GM18867 (cell line): ENCODE measurements at regions not wholly inside any gene's neighbourhood (a gene's known extent, or its start where the extent isn't known, plus 50 kb on each side); places are given as distances from the start of the nearest gene placed in this dataset.
"Not testable (repeated sequence)": the region's sequence is repeated elsewhere in the genome, so short reads cannot be mapped to it uniquely, and the experiment has no call there.

ENCODE experiments used
- ATAC-seq: cut with Tn5 transposase; IDR thresholded peaks from one replicate; pipeline ENCODE4 v1.9.1; 2021; ENCODE audit warnings: mild to moderate bottlenecking, moderate library complexity; ENCODE audit not compliant: unreplicated experiment

- no peak for ATAC-seq
These were observed 337.2 kb downstream of the HACE1 start for GRCh38 chr6:104522533-104522932.

GRCh38 chr6:104521176-104521575 lies 338.5 kb downstream of the HACE1 start:
- no peak for ATAC-seq

GRCh38 chr6:104519566-104519965 lies 340.2 kb downstream of the HACE1 start:
- ATAC-seq = no peak

- ATAC-seq = no peak
These were observed 350.4 kb downstream of the HACE1 start for GRCh38 chr6:104509355-104509754.

GRCh38 chr6:104506429-104506828 lies 353.3 kb downstream of the HACE1 start:
- ATAC-seq = no peak

GRCh38 chr6:104505838-104506237 lies 353.9 kb downstream of the HACE1 start:
- no peak for ATAC-seq

GRCh38 chr6:104500265-104500664 lies 359.5 kb downstream of the HACE1 start:
- ATAC-seq = no peak

GRCh38 chr6:104486035-104486434 lies 373.7 kb downstream of the HACE1 start:
- ATAC-seq = no peak

GRCh38 chr6:104484626-104485025 lies 375.1 kb downstream of the HACE1 start:
- ATAC-seq = no peak

- no peak for ATAC-seq
These were observed 375.5 kb downstream of the HACE1 start for GRCh38 chr6:104484191-104484590.

- no peak for ATAC-seq
These were observed 376.4 kb downstream of the HACE1 start for GRCh38 chr6:104483225-104483834.

- ATAC-seq = no peak
These were observed 382.1 kb downstream of the HACE1 start for GRCh38 chr6:104477569-104477968.

GRCh38 chr6:104473021-104473429 lies 386.7 kb downstream of the HACE1 start:
- no peak for ATAC-seq

- no peak for ATAC-seq
These were observed 387.5 kb downstream of the HACE1 start for GRCh38 chr6:104472021-104472901.

- ATAC-seq = no peak
These were observed 393.4 kb downstream of the HACE1 start for GRCh38 chr6:104466306-104466705.

GRCh38 chr6:104462811-104463599 lies 396.7 kb downstream of the HACE1 start:
- no peak for ATAC-seq

- ATAC-seq = peak; percentile 59
These were observed 398.8 kb downstream of the HACE1 start for GRCh38 chr6:104460738-104461483.

- peak; percentile 90 for ATAC-seq
These were observed 400.2 kb downstream of the HACE1 start for GRCh38 chr6:104459543-104459942.

GRCh38 chr6:104449918-104450317 lies 409.8 kb downstream of the HACE1 start:
- no peak for ATAC-seq

GRCh38 chr6:104446101-104447080 lies 413.3 kb downstream of the HACE1 start:
- ATAC-seq = not testable (repeated sequence)
